H1 (cell line): ENCODE measurements at regions not wholly inside any gene's neighbourhood (a gene's known extent, or its start where the extent isn't known, plus 50 kb on each side); places are given as distances from the start of the nearest gene placed in this dataset.

Source experiments
- CTCF ChIA-PET: fragments of 300-600 bp; sonication (Branson Sonifier 250); formaldehyde crosslinking; loops from one replicate; lab custom pipeline; 2021; ENCODE audit not compliant: partially characterized antibody; lab: Charles Lee
- POLR2A ChIA-PET: fragments of 300-600 bp; sonication (Branson Sonifier 250); formaldehyde crosslinking; loops from one replicate; lab custom pipeline; 2021; ENCODE audit warnings: inconsistent platforms; ENCODE audit not compliant: partially characterized antibody; lab: Charles Lee
- DNase-seq, 2 experiments: peaks; one replicate each; pipeline versions ENCODE4 v3.0.0 to v3.0.0-alpha.2; 2010 to 2022; ENCODE audit warnings: low spot score in 2 of 2, low read depth in 1 of 2, mixed read lengths in 1 of 2
- FAIRE-seq: peaks from 2 replicates; lab custom pipeline; 2011; peaks lifted over from hg19 to GRCh38; lab: Jason Lieb, UNC
- H2AFZ ChIP-seq: 2 replicates; pipeline ENCODE4 v1.8.1; 2012; ENCODE audit warnings: low read length, inconsistent platforms
- H2AK5ac ChIP-seq: 2 replicates; pipeline ENCODE4 v1.6.1; 2013; ENCODE audit warnings: low read depth, low read length
- H2BK120ac ChIP-seq: replicated peaks from 2 replicates; pipeline ENCODE3; 2013; ENCODE audit warnings: low read depth, low read length, inconsistent platforms
- H2BK12ac ChIP-seq: 2 replicates; pipeline ENCODE4 v1.6.1; 2013; ENCODE audit warnings: low read depth, low read length
- H2BK15ac ChIP-seq: 2 replicates; pipeline ENCODE4 v1.6.1; 2013; ENCODE audit warnings: low read length
- H2BK20ac ChIP-seq: 2 replicates; pipeline ENCODE4 v1.6.1; 2013; ENCODE audit warnings: low read length
- H2BK5ac ChIP-seq: 2 replicates; pipeline ENCODE4 v1.6.1; 2013; ENCODE audit warnings: low read depth, low read length
- H3K14ac ChIP-seq: 2 replicates; pipeline ENCODE4 v1.6.1; 2013; ENCODE audit warnings: inconsistent platforms; ENCODE audit not compliant: insufficient read length
- H3K18ac ChIP-seq: 2 replicates; pipeline ENCODE4 v1.6.1; 2013; ENCODE audit warnings: low read length; ENCODE audit errors: extremely low read depth
- H3K23ac ChIP-seq: 2 replicates; pipeline ENCODE4 v1.6.1; 2013; ENCODE audit warnings: inconsistent platforms; ENCODE audit not compliant: insufficient read length
- H3K23me2 ChIP-seq: 2 replicates; pipeline ENCODE4 v1.6.1; 2013; ENCODE audit warnings: low read depth, low read length
- H3K27ac ChIP-seq: 2 replicates; pipeline ENCODE4 v1.6.1; 2011; ENCODE audit warnings: low read depth, low read length, inconsistent platforms
- H3K27me3 ChIP-seq, 4 experiments: replicated peaks in 1 of 4; 1 replicate in 1 of 4; 2 replicates in 3 of 4; pipeline versions ENCODE4 v1.6.1 to v1.8.1; 2011 to 2013; ENCODE audit warnings: low read length in 3 of 4, mild to moderate bottlenecking in 3 of 4, inconsistent platforms in 2 of 4, mixed read lengths in 2 of 4, moderate library complexity in 1 of 4; ENCODE audit not compliant: control insufficient read depth in 3 of 4, insufficient read depth in 3 of 4; ENCODE audit errors: extremely low read depth in 1 of 4
- H3K36me3 ChIP-seq, 4 experiments: 2 replicates each; pipeline versions ENCODE4 v1.6.1 to v1.8.1; 2011 to 2013; ENCODE audit warnings: mild to moderate bottlenecking in 4 of 4, low read length in 3 of 4, moderate library complexity in 2 of 4, control low read depth in 1 of 4, inconsistent platforms in 1 of 4; ENCODE audit not compliant: insufficient read depth in 4 of 4, control insufficient read depth in 2 of 4
- H3K4ac ChIP-seq: replicated peaks from 2 replicates; pipeline ENCODE3; 2013; ENCODE audit warnings: low read length, low read depth, mixed read lengths, inconsistent platforms; ENCODE audit not compliant: insufficient read length
- H3K4me1 ChIP-seq, 4 experiments: replicated peaks in 1 of 4; 1 replicate in 1 of 4; 2 replicates in 3 of 4; pipeline versions ENCODE4 v1.6.1 to v1.8.1; 2011 to 2013; ENCODE audit warnings: low read length in 3 of 4, inconsistent platforms in 2 of 4, mixed read lengths in 1 of 4; ENCODE audit not compliant: insufficient read depth in 4 of 4, control insufficient read depth in 3 of 4
- H3K4me2 ChIP-seq, 2 experiments: 2 replicates each; pipeline versions ENCODE4 v1.6.1 to v1.8.1; 2011 to 2013; ENCODE audit warnings: low read depth in 2 of 2, low read length in 2 of 2, control low read depth in 1 of 2, inconsistent platforms in 1 of 2, mild to moderate bottlenecking in 1 of 2; ENCODE audit not compliant: insufficient read depth in 1 of 2
- H3K4me3 ChIP-seq, 4 experiments: fragments of 200-600, 300-600 bp in 1 of 4; sonication (generic), shearing (Covaris generic), sonication (Bioruptor Twin) in 1 of 4; 2 replicates each; pipeline versions ENCODE4 v1.5.1 to v1.8.1; 2011 to 2016; ENCODE audit warnings: low read length in 4 of 4, low read depth in 3 of 4, control low read depth in 2 of 4, inconsistent platforms in 2 of 4, mild to moderate bottlenecking in 2 of 4, mixed read lengths in 1 of 4, moderate library complexity in 1 of 4; ENCODE audit not compliant: insufficient read depth in 2 of 4; ENCODE audit errors: extremely low read depth in 1 of 4
- H3K56ac ChIP-seq: replicated peaks from 2 replicates; pipeline ENCODE3; 2013; ENCODE audit warnings: low read depth, mild to moderate bottlenecking, mixed read lengths, low read length, inconsistent platforms; ENCODE audit not compliant: insufficient read length
- H3K79me1 ChIP-seq: 2 replicates; pipeline ENCODE4 v1.6.1; 2013; ENCODE audit warnings: low read depth, low read length, control low read depth
- H3K79me2 ChIP-seq, 2 experiments: 2 replicates each; pipeline versions ENCODE4 v1.6.1 to v1.8.1; 2012 to 2013; ENCODE audit warnings: low read length in 2 of 2, mild to moderate bottlenecking in 2 of 2, inconsistent platforms in 1 of 2; ENCODE audit not compliant: insufficient read depth in 2 of 2, control insufficient read depth in 1 of 2
- H3K9ac ChIP-seq, 4 experiments: replicated peaks in 1 of 4; 1 replicate in 1 of 4; 2 replicates in 3 of 4; pipeline versions ENCODE4 v1.6.1 to v1.8.1; 2011 to 2013; ENCODE audit warnings: low read depth in 3 of 4, low read length in 3 of 4, control low read depth in 2 of 4, mild to moderate bottlenecking in 2 of 4, moderate library complexity in 2 of 4, inconsistent platforms in 1 of 4; ENCODE audit errors: extremely low read depth in 1 of 4
- H3K9me3 ChIP-seq, 2 experiments: 2 replicates each; pipeline versions ENCODE4 v1.6.1 to v1.8.1; 2012 to 2013; ENCODE audit warnings: mild to moderate bottlenecking in 2 of 2, moderate library complexity in 2 of 2, control low read depth in 1 of 2, inconsistent platforms in 1 of 2, low read depth in 1 of 2, low read length in 1 of 2, mixed read lengths in 1 of 2; ENCODE audit not compliant: insufficient read depth in 2 of 2
- H4K20me1 ChIP-seq, 2 experiments: replicated peaks in 1 of 2; 2 replicates each; pipeline versions ENCODE3 to v1.8.1; 2011 to 2013; ENCODE audit warnings: inconsistent platforms in 2 of 2, low read length in 2 of 2, mild to moderate bottlenecking in 1 of 2; ENCODE audit not compliant: insufficient read depth in 2 of 2, control insufficient read depth in 1 of 2
- H4K5ac ChIP-seq: 2 replicates; pipeline ENCODE4 v1.6.1; 2013; ENCODE audit warnings: low read length, low read depth, mixed read lengths, inconsistent platforms; ENCODE audit not compliant: insufficient read length
- H4K8ac ChIP-seq: 2 replicates; pipeline ENCODE4 v1.8.0; 2013; ENCODE audit warnings: mild to moderate bottlenecking, moderate library complexity, low read length, inconsistent platforms; ENCODE audit not compliant: insufficient read depth; ENCODE audit errors: extremely low read depth
- H4K91ac ChIP-seq: replicated peaks from 2 replicates; pipeline ENCODE3; 2013; ENCODE audit warnings: low read length, mixed read lengths, inconsistent platforms; ENCODE audit not compliant: insufficient read length
- EZH2 ChIP-seq: fragments of 200-600 bp; sonication (generic); IDR thresholded peaks from 2 replicates; pipeline ENCODE4 v1.7.1; 2012; ENCODE audit warnings: low read depth, mild to moderate bottlenecking, moderate library complexity, low read length, inconsistent platforms; ENCODE audit not compliant: severe bottlenecking
- GABPA ChIP-seq: IDR thresholded peaks from 2 replicates; pipeline ENCODE4 v1.6.1; 2011; ENCODE audit warnings: mild to moderate bottlenecking, low read length, moderate library complexity, borderline replicate concordance; ENCODE audit not compliant: insufficient read depth
- POLR2A ChIP-seq, 2 experiments: IDR thresholded peaks; 1 replicate in 1 of 2; 2 replicates in 1 of 2; pipeline ENCODE4 v1.6.1; 2011; ENCODE audit warnings: low read depth in 2 of 2, low read length in 2 of 2, mild to moderate bottlenecking in 2 of 2; ENCODE audit errors: control extremely low read depth in 1 of 2
- WGBS, 2 experiments: shearing (Covaris generic) in 1 of 2; methylation state at CpG; one replicate each; pipeline versions ENCODE4 v1.1.6 to v1.1.7; 2013 to 2015; ENCODE audit warnings: low lambda C conversion rate in 2 of 2, mixed read lengths in 2 of 2, inconsistent platforms in 1 of 2, low coverage in 1 of 2, missing lambda C conversion rate in 1 of 2; ENCODE audit not compliant: insufficient replicate concordance in 2 of 2, insufficient coverage in 1 of 2, insufficient read length in 1 of 2; ENCODE audit errors: extremely low coverage in 1 of 2, missing lambda C conversion rate in 1 of 2; 5-methylcytosine and 5-hydroxymethylcytosine counted together

- H2BK15ac ChIP-seq: no peak overlapping the region
- no peak overlapping the region for H3K14ac ChIP-seq
- no peak overlapping the region for H2AK5ac ChIP-seq
- no peak overlapping the region for H3K4me2 ChIP-seq
- no peak overlapping the region for H2AFZ ChIP-seq
- no peak overlapping the region for H2BK120ac ChIP-seq
- DNase-seq (no peak), FAIRE-seq (no peak)
- H3K9ac ChIP-seq: no peak overlapping the region
- no peaks in the 10 kb centered on the region for H3K27me3 ChIP-seq
- no peak overlapping the region for H4K5ac ChIP-seq
- H4K20me1 ChIP-seq: no peaks in the 10 kb centered on the region
- no peak overlapping the region for H2BK5ac ChIP-seq
- no peaks in the 10 kb centered on the region for H3K4me1 ChIP-seq
- no peak overlapping the region for H3K18ac ChIP-seq
- CTCF ChIA-PET: interaction anchor here (0.6 to 1.3 kb wide), 2 partner anchors 15 to 417 kb away, joined by 3 read pairs; no protein-coding TSS in a partner anchor
- H4K91ac ChIP-seq: no peak overlapping the region
- TF ChIP-seq POLR2A (IDR thresholded peaks at IDR 0.05; ENCODE audit: control extremely low read depth in 1 of 2, low read depth in 2 of 2, low read length in 2 of 2) (no peak), GABPA (no peak), EZH2 (no peak)
- no peaks in the 10 kb centered on the region for H3K23me2 ChIP-seq
- no peak overlapping the region for H3K56ac ChIP-seq
- no peak overlapping the region for H4K8ac ChIP-seq
- 85% methylated on average over 2 of the region's 2 CpGs; no CpG with 5 or more reads in 1 of the 2 experiments for WGBS, 2 experiments
- H2BK20ac ChIP-seq: no peak overlapping the region
- H3K9me3 ChIP-seq: no peaks in the 10 kb centered on the region
- H3K27ac ChIP-seq: no peak overlapping the region
- no peak overlapping the region for H2BK12ac ChIP-seq
- no peaks in the 10 kb centered on the region for H3K36me3 ChIP-seq
- no peak overlapping the region for H3K4me3 ChIP-seq
- H3K23ac ChIP-seq: no peak overlapping the region
- POLR2A ChIA-PET: no interaction called here
- H3K4ac ChIP-seq: no peak overlapping the region
- no peaks in the 10 kb centered on the region for H3K79me2 ChIP-seq
- no peaks in the 10 kb centered on the region for H3K79me1 ChIP-seq
Observed at GRCh38 chr18:53702480-53702879, 522.0 kb downstream of the MBD2 start.
